ENCODE measurements at regions not wholly inside any gene's neighbourhood (a gene's known extent, or its start where the extent isn't known, plus 50 kb on each side); places are given as distances from the start of the nearest gene placed in this dataset.

DNA sequence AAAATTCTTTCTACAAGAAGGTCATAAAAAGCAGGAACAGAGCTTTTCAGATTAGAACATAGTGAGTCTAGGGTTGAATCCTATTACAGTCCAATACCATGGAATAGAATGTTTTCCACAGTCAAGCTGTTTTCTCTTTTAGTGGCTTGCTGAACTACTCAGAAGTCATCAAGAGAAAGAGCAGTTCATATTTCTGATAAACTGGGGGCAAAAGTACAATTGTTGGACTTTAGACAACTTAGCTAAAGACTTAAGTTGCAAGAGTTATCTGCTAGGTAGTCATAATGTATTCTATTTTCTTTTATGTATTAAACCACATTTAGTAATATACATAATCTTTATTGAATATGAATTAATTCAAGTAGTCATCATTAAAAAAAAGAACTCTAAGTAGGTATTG, 233.1 kb upstream of the GRIA1 start:
- TF ChIP-seq, protein P1, sequence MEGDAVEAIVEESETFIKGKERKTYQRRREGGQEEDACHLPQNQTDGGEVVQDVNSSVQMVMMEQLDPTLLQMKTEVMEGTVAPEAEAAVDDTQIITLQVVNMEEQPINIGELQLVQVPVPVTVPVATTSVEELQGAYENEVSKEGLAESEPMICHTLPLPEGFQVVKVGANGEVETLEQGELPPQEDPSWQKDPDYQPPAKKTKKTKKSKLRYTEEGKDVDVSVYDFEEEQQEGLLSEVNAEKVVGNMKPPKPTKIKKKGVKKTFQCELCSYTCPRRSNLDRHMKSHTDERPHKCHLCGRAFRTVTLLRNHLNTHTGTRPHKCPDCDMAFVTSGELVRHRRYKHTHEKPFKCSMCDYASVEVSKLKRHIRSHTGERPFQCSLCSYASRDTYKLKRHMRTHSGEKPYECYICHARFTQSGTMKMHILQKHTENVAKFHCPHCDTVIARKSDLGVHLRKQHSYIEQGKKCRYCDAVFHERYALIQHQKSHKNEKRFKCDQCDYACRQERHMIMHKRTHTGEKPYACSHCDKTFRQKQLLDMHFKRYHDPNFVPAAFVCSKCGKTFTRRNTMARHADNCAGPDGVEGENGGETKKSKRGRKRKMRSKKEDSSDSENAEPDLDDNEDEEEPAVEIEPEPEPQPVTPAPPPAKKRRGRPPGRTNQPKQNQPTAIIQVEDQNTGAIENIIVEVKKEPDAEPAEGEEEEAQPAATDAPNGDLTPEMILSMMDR (IDR thresholded peaks at IDR 0.05; ENCODE audit: insufficient read depth, low read length) = no peak
- TF ChIP-seq POLR2AphosphoS5 (IDR thresholded peaks at IDR 0.05; ENCODE audit: low read depth) = no peak
- TF ChIP-seq GABPA (IDR thresholded peaks at IDR 0.05; ENCODE audit: low read depth) = no peak
- TF ChIP-seq, protein P2, sequence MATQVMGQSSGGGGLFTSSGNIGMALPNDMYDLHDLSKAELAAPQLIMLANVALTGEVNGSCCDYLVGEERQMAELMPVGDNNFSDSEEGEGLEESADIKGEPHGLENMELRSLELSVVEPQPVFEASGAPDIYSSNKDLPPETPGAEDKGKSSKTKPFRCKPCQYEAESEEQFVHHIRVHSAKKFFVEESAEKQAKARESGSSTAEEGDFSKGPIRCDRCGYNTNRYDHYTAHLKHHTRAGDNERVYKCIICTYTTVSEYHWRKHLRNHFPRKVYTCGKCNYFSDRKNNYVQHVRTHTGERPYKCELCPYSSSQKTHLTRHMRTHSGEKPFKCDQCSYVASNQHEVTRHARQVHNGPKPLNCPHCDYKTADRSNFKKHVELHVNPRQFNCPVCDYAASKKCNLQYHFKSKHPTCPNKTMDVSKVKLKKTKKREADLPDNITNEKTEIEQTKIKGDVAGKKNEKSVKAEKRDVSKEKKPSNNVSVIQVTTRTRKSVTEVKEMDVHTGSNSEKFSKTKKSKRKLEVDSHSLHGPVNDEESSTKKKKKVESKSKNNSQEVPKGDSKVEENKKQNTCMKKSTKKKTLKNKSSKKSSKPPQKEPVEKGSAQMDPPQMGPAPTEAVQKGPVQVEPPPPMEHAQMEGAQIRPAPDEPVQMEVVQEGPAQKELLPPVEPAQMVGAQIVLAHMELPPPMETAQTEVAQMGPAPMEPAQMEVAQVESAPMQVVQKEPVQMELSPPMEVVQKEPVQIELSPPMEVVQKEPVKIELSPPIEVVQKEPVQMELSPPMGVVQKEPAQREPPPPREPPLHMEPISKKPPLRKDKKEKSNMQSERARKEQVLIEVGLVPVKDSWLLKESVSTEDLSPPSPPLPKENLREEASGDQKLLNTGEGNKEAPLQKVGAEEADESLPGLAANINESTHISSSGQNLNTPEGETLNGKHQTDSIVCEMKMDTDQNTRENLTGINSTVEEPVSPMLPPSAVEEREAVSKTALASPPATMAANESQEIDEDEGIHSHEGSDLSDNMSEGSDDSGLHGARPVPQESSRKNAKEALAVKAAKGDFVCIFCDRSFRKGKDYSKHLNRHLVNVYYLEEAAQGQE (IDR thresholded peaks at IDR 0.05; ENCODE audit: insufficient replicate concordance, low read depth) = no peak
- no peak for TF ChIP-seq SPI1 (IDR thresholded peaks at IDR 0.05; ENCODE audit: borderline replicate concordance, low read depth)
